Frontal cortex (tissue), 3 donors: ENCODE measurements at regions not wholly inside any gene's neighbourhood (a gene's known extent, or its start where the extent isn't known, plus 50 kb on each side); places are given as distances from the start of the nearest gene placed in this dataset.
"Not testable (repeated sequence)": the region's sequence is repeated elsewhere in the genome, so short reads cannot be mapped to it uniquely, and the experiment has no call there.

Experiments used
- DNase-seq, 2 donors: peaks; one replicate each; pipeline ENCODE4 v3.0.0; 2012; ENCODE audit warnings: low spot score in 2 of 2
- FAIRE-seq: peaks from 2 replicates; lab custom pipeline; 2012; peaks lifted over from hg19 to GRCh38; lab: Jason Lieb, UNC
- donor health status: control.
- donor health status: control.
- donor health status: control.

GRCh38 chr2:191476901-191477300, 201.0 kb upstream of the NABP1 start:
- FAIRE-seq (no peak), DNase-seq (no peak)

- no peak for FAIRE-seq
- DNase-seq = no peak
Measured at GRCh38 chr2:191478799-191479679, 198.9 kb upstream of the NABP1 start.

GRCh38 chr2:191479680-191480023, 198.3 kb upstream of the NABP1 start:
- FAIRE-seq = no peak
- no peak for DNase-seq

GRCh38 chr2:191481305-191482070, 196.4 kb upstream of the NABP1 start:
- no peak for DNase-seq
- no peak for FAIRE-seq

GRCh38 chr2:191483117-191483516, 194.8 kb upstream of the NABP1 start:
- no peak for DNase-seq
- FAIRE-seq = no peak

GRCh38 chr2:191486584-191487320, 191.2 kb upstream of the NABP1 start:
- DNase-seq = no peak
- FAIRE-seq = no peak

GRCh38 chr2:191488135-191488534, 189.8 kb upstream of the NABP1 start:
- DNase-seq = no peak
- FAIRE-seq = no peak

- FAIRE-seq (no peak), DNase-seq (no peak)
Measured at GRCh38 chr2:191489177-191489576, 188.8 kb upstream of the NABP1 start.

GRCh38 chr2:191496838-191497237, 181.1 kb upstream of the NABP1 start:
- DNase-seq = no peak
- FAIRE-seq = no peak

- DNase-seq (no peak), FAIRE-seq (no peak)
Measured at GRCh38 chr2:191497822-191498221, 180.1 kb upstream of the NABP1 start.

GRCh38 chr2:191499050-191499449, 178.9 kb upstream of the NABP1 start:
- FAIRE-seq (no peak), DNase-seq (no peak)

- no peak for DNase-seq
- FAIRE-seq = no peak
Measured at GRCh38 chr2:191499874-191500565, 177.9 kb upstream of the NABP1 start.

- FAIRE-seq (no peak), DNase-seq (no peak)
Measured at GRCh38 chr2:191500566-191500883, 177.4 kb upstream of the NABP1 start.

GRCh38 chr2:191500884-191501560, 176.9 kb upstream of the NABP1 start:
- no peak for FAIRE-seq
- no peak for DNase-seq

GRCh38 chr2:191501561-191502168, 176.3 kb upstream of the NABP1 start:
- FAIRE-seq = no peak
- DNase-seq = peak in 1 of 2 donors; percentile 41

GRCh38 chr2:191506515-191506914, 171.4 kb upstream of the NABP1 start:
- DNase-seq (no peak), FAIRE-seq (no peak)

GRCh38 chr2:191507252-191507853, 170.6 kb upstream of the NABP1 start:
- DNase-seq, FAIRE-seq: not testable (repeated sequence)

GRCh38 chr2:191508738-191509137, 169.2 kb upstream of the NABP1 start:
- FAIRE-seq = no peak
- DNase-seq = no peak
